ENCODE measurements at regions not wholly inside any gene's neighbourhood (a gene's known extent, or its start where the extent isn't known, plus 50 kb on each side); places are given as distances from the start of the nearest gene placed in this dataset.

GRCh38 chr4:41322617-41323016 is 65.9 kb downstream of the UCHL1 start:
- TF ChIP-seq GTF2F1 (IDR thresholded peaks at IDR 0.05; ENCODE audit: borderline replicate concordance, low read depth, low read length) (no peak), TCF12 (IDR thresholded peaks at IDR 0.05; ENCODE audit: low read depth, low read length) (no peak), CBX5 (IDR thresholded peaks at IDR 0.05; ENCODE audit: low read depth, low read length) (no peak), SIRT6 (IDR thresholded peaks at IDR 0.05; ENCODE audit: low read length) (no peak), CREB1 (IDR thresholded peaks at IDR 0.05) (no peak)
- 81% methylated on average over 4 of the region's 4 CpGs; no CpG with 5 or more reads in 1 of the 2 experiments for WGBS, 2 experiments (ENCODE audit: extremely low coverage in 1 of 2, insufficient coverage in 1 of 2, insufficient read length in 1 of 2, insufficient replicate concordance in 2 of 2, low coverage in 1 of 2, low lambda C conversion rate in 2 of 2, missing lambda C conversion rate in 1 of 2)
- CTCF ChIA-PET (ENCODE audit: partially characterized antibody): interaction anchor here (0.6 to 1.0 kb wide), 3 partner anchors 10 to 331 kb away, joined by 3 to 4 read pairs (median 3); no protein-coding TSS in a partner anchor

More at GRCh38 chr4:41322617-41323016, 65.9 kb downstream of the UCHL1 start:
- Histone ChIP-seq H3K4me3 (ENCODE audit: extremely low read depth in 1 of 4, insufficient read depth in 2 of 4, low read depth in 3 of 4, low read length in 4 of 4) (no peak overlapping the region), H3K79me1 (ENCODE audit: low read depth, low read length) (no peaks in the 10 kb centered on the region), H4K20me1 (replicated peaks in 1 of 2; ENCODE audit: control insufficient read depth in 1 of 2, insufficient read depth in 2 of 2, low read length in 2 of 2) (no peaks in the 10 kb centered on the region), H2BK12ac (ENCODE audit: low read depth, low read length) (no peak overlapping the region), H3K4me2 (ENCODE audit: insufficient read depth in 1 of 2, low read depth in 2 of 2, low read length in 2 of 2) (no peak overlapping the region), H3K27ac (ENCODE audit: low read depth, low read length) (no peak overlapping the region), H2AFZ (ENCODE audit: low read length) (no peak overlapping the region), H2BK5ac (ENCODE audit: low read depth, low read length) (no peak overlapping the region), H3K36me3 (ENCODE audit: control insufficient read depth in 2 of 4, insufficient read depth in 4 of 4, low read length in 3 of 4) (no peaks in the 10 kb centered on the region), H4K5ac (ENCODE audit: insufficient read length, low read depth, low read length) (no peak overlapping the region), H3K79me2 (ENCODE audit: control insufficient read depth in 1 of 2, insufficient read depth in 2 of 2, low read length in 2 of 2) (no peaks in the 10 kb centered on the region), H3K27me3 (replicated peaks in 1 of 4; ENCODE audit: control insufficient read depth in 3 of 4, extremely low read depth in 1 of 4, insufficient read depth in 3 of 4, low read length in 3 of 4) (no peaks in the 10 kb centered on the region), H4K91ac (replicated peaks; ENCODE audit: insufficient read length, low read length) (no peak overlapping the region), H3K9me3 (ENCODE audit: insufficient read depth in 2 of 2, low read depth in 1 of 2, low read length in 1 of 2) (no peaks in the 10 kb centered on the region), H3K9ac (replicated peaks in 1 of 4; ENCODE audit: extremely low read depth in 1 of 4, low read depth in 3 of 4, low read length in 3 of 4) (no peak overlapping the region), H2BK120ac (replicated peaks; ENCODE audit: low read depth, low read length) (no peak overlapping the region), H3K18ac (ENCODE audit: extremely low read depth, low read length) (no peak overlapping the region), H2AK5ac (ENCODE audit: low read depth, low read length) (no peak overlapping the region), H3K4me1 (replicated peaks in 1 of 4; ENCODE audit: control insufficient read depth in 3 of 4, insufficient read depth in 4 of 4, low read length in 3 of 4) (peaks cover 0 to 13% (median 6%) of the 10 kb centered on the region in 4 experiments; a peak in 6 of 7 replicates), H2BK20ac (ENCODE audit: low read length) (no peak overlapping the region), H2BK15ac (ENCODE audit: low read length) (no peak overlapping the region), H4K8ac (ENCODE audit: extremely low read depth, insufficient read depth, low read length) (no peak overlapping the region), H3K56ac (replicated peaks; ENCODE audit: insufficient read length, low read depth, low read length) (no peak overlapping the region), H3K23ac (ENCODE audit: insufficient read length) (no peak overlapping the region), H3K4ac (replicated peaks; ENCODE audit: insufficient read length, low read depth, low read length) (no peak overlapping the region), H3K14ac (ENCODE audit: insufficient read length) (no peak overlapping the region), H3K23me2 (ENCODE audit: low read depth, low read length) (no peaks in the 10 kb centered on the region)
- no peak for FAIRE-seq
- POLR2A ChIA-PET (ENCODE audit: partially characterized antibody): no interaction called here
- DNase-seq (ENCODE audit: low read depth in 1 of 2, low spot score in 2 of 2): peak in 1 of 2 experiments; percentile 10
